CD4-positive, alpha-beta T cell (primary cell): ENCODE measurements at regions not wholly inside any gene's neighbourhood (a gene's known extent, or its start where the extent isn't known, plus 50 kb on each side); places are given as distances from the start of the nearest gene placed in this dataset.

ENCODE experiments used
- ATAC-seq: fragments of 200-7000 bp; cut with Tn5 transposase; one replicate; pipeline ENCODE4 v1.10.0; 2022; ENCODE audit warnings: mild to moderate bottlenecking; ENCODE audit not compliant: poor library complexity
- CTCF ChIA-PET: fragments of 350-600 bp; sonication (Branson Sonifier 250); formaldehyde crosslinking; loops from one replicate; lab custom pipeline; 2021; ENCODE audit warnings: antibody characterized with exemption, inconsistent platforms; lab: Charles Lee
- POLR2A ChIA-PET: fragments of 350-600 bp; sonication (Branson Sonifier 250); formaldehyde crosslinking; loops from one replicate; lab custom pipeline; 2021; ENCODE audit warnings: antibody characterized with exemption, inconsistent platforms; lab: Charles Lee
- DNase-seq, 14 experiments: peaks; one replicate each; pipeline ENCODE4 v3.0.0-alpha.2; 2013 to 2020; ENCODE audit warnings: mixed read lengths in 2 of 14
- H3K27ac ChIP-seq, 2 donors: one replicate each; pipeline versions ENCODE4 v1.5.1 to v1.7.0; 2013; ENCODE audit warnings: low read length in 2 of 2, low read depth in 1 of 2, mild to moderate bottlenecking in 1 of 2
- H3K27me3 ChIP-seq, 2 experiments: 1 replicate in 1 of 2; 2 replicates in 1 of 2; pipeline versions ENCODE4 v1.6.1 to v1.7.0; 2013; ENCODE audit warnings: low read length in 2 of 2, control low read depth in 1 of 2, mild to moderate bottlenecking in 1 of 2, moderate library complexity in 1 of 2; ENCODE audit not compliant: insufficient read depth in 2 of 2, control insufficient read depth in 1 of 2
- H3K36me3 ChIP-seq: one replicate; pipeline ENCODE4 v1.6.1; 2013; ENCODE audit warnings: low read length, control low read depth; ENCODE audit not compliant: insufficient read depth
- H3K4me1 ChIP-seq: one replicate; pipeline ENCODE4 v1.6.1; 2013; ENCODE audit warnings: low read length, control low read depth; ENCODE audit not compliant: insufficient read depth
- H3K4me3 ChIP-seq: one replicate; pipeline ENCODE4 v1.5.1; 2013; ENCODE audit warnings: mild to moderate bottlenecking, low read length, moderate library complexity
- H3K9me3 ChIP-seq, 2 experiments: 1 replicate in 1 of 2; 2 replicates in 1 of 2; pipeline versions ENCODE4 v1.6.1 to v1.7.0; 2013; ENCODE audit warnings: low read length in 2 of 2, mild to moderate bottlenecking in 2 of 2, control low read depth in 1 of 2, moderate library complexity in 1 of 2; ENCODE audit not compliant: control insufficient read depth in 1 of 2, insufficient read depth in 1 of 2
- H3K27ac Mint-ChIP-seq: one replicate; pipeline ENCODE4 v1.8.0; 2020; ENCODE audit warnings: mixed read lengths
- H3K27me3 Mint-ChIP-seq: one replicate; pipeline ENCODE4 v1.8.0; 2021; ENCODE audit warnings: mixed read lengths
- H3K36me3 Mint-ChIP-seq: one replicate; pipeline ENCODE4 v1.8.0; 2021; ENCODE audit warnings: low read depth, mixed read lengths
- H3K4me1 Mint-ChIP-seq: one replicate; pipeline ENCODE4 v1.8.0; 2021; ENCODE audit warnings: low read depth, mixed read lengths
- H3K4me3 Mint-ChIP-seq: one replicate; pipeline ENCODE4 v1.8.0; 2020; ENCODE audit warnings: mild to moderate bottlenecking, mixed read lengths
- H3K9me3 Mint-ChIP-seq: one replicate; pipeline ENCODE4 v1.8.0; 2020; ENCODE audit warnings: mixed read lengths
- CTCF ChIP-seq: fragments of 200-600 bp; IDR thresholded peaks from one replicate; pipeline ENCODE4 v1.8.0; 2022; ENCODE audit warnings: antibody characterized with exemption, mild to moderate bottlenecking
- intact Hi-C, 2 experiments: fragments of 100-400 bp; cut with DNase I in 1 of 2; cut with micrococcal nuclease in 1 of 2; formaldehyde crosslinking; loops; one replicate each; pipeline versions ENCODE4 v1.15.1 to v1.9.0; 2023 to 2025; cut with DNase I, micrococcal nuclease

GRCh38 chr12:91240386-91241095 lies 57.9 kb upstream of the DCN start:
- Mint-ChIP-seq H3K4me3 (no peak overlapping the region), H3K27me3 (no peaks in the 10 kb centered on the region), H3K4me1 (no peaks in the 10 kb centered on the region), H3K9me3 (peaks cover 7% of the 10 kb centered on the region), H3K27ac (no peak overlapping the region), H3K36me3 (no peaks in the 10 kb centered on the region)
- intact Hi-C loops, result no loop called here
- Histone ChIP-seq H3K4me3 (no peak overlapping the region), H3K4me1 (no peaks in the 10 kb centered on the region), H3K9me3 (no peaks in the 10 kb centered on the region), H3K27ac (no peak overlapping the region), H3K27me3 (no peaks in the 10 kb centered on the region), H3K36me3 (no peaks in the 10 kb centered on the region)
- ATAC-seq, result no peak
- POLR2A ChIA-PET, result no interaction called here
- no peak for DNase-seq
- CTCF ChIA-PET, result interaction anchor here (0.7 kb wide), 1 partner anchor 21 kb away, joined by 3 read pairs; no protein-coding TSS in a partner anchor
- TF ChIP-seq CTCF, result no peak

GRCh38 chr12:91239481-91239880 lies 56.9 kb upstream of the DCN start:
- Histone ChIP-seq H3K36me3 (no peaks in the 10 kb centered on the region), H3K27ac (no peak overlapping the region), H3K4me1 (no peaks in the 10 kb centered on the region), H3K9me3 (no peaks in the 10 kb centered on the region), H3K27me3 (no peaks in the 10 kb centered on the region), H3K4me3 (no peak overlapping the region)
- Mint-ChIP-seq H3K4me1 (no peaks in the 10 kb centered on the region), H3K9me3 (peaks cover 3% of the 10 kb centered on the region), H3K36me3 (no peaks in the 10 kb centered on the region), H3K27ac (no peak overlapping the region), H3K27me3 (no peaks in the 10 kb centered on the region), H3K4me3 (no peak overlapping the region)
- TF ChIP-seq CTCF, result no peak
- intact Hi-C loops, result no loop called here
- CTCF ChIA-PET, result no interaction called here
- POLR2A ChIA-PET, result no interaction called here
- DNase-seq (no peak), ATAC-seq (no peak)
